ENCODE measurements at regions not wholly inside any gene's neighbourhood (a gene's known extent, or its start where the extent isn't known, plus 50 kb on each side); places are given as distances from the start of the nearest gene placed in this dataset.

DNA sequence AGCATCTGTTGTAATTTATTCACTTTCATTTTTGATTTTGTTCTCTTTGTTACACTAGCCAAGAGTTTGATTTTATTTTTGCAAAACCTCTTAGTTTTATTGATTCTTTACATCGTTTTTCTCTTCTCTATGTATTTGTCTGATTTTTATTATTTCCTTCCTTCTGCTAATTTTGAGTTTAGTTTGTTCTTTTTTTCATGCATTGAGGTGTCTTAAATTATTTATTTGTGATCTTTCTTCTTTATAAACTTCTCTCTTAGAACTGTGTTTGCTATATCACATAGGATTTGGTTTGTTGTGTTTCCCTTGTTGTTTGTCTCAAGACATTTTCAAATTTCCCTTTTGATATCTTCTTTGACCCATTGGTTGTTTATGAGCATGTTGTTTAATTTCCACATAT lies 51.7 kb upstream of the NFKBIA start:
- Mint-ChIP-seq H3K27me3 (no peaks in the 10 kb centered on the region), H3K27ac (no peak overlapping the region), H3K4me3 (no peak overlapping the region), H3K4me1 (no peaks in the 10 kb centered on the region), H3K9me3 (peaks cover 12 to 33% of the 10 kb centered on the region in 2 donors)
- ATAC-seq (no peak), DNase-seq (no peak)

- no peak overlapping the region for H3K27ac Mint-ChIP-seq
- H3K4me1 Mint-ChIP-seq: no peaks in the 10 kb centered on the region
- H3K4me3 Mint-ChIP-seq: no peak overlapping the region
- ATAC-seq (no peak), DNase-seq (no peak)
- H3K9me3 Mint-ChIP-seq: peaks cover 12 to 33% of the 10 kb centered on the region in 2 donors
- H3K27me3 Mint-ChIP-seq: no peaks in the 10 kb centered on the region
These were observed 53.9 kb upstream of the NFKBIA start for GRCh38 chr14:35458442-35458841.

DNA sequence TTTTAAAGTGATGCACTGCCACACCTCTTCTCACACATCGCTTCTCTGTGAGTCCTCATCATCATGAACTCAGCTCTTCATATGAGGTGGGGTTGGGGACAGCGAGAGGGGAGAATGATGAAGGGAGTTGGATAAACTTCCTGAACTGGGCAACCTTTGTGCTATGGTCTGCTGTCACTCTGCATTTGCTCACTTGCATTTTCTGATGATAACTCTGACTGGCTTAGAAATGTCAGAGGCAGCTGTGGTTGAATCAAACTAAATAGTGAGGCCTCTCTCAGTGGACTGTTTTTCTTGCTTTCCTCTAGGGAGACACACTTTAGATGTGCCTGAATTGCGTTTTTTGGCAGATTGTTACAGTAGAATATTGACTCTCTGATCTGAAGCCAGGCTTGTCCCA lies 55.2 kb upstream of the NFKBIA start:
- Mint-ChIP-seq H3K27me3 (no peaks in the 10 kb centered on the region), H3K4me3 (no peak overlapping the region), H3K27ac (no peak overlapping the region), H3K9me3 (peaks cover 12 to 33% of the 10 kb centered on the region in 2 donors), H3K4me1 (no peaks in the 10 kb centered on the region)
- DNase-seq (no peak), ATAC-seq (no peak)

- no peaks in the 10 kb centered on the region for H3K9me3 Mint-ChIP-seq
- H3K27me3 Mint-ChIP-seq: peaks cover 38% of the 10 kb centered on the region
- DNase-seq: no peak
These were observed 63.2 kb upstream of the INSM2 start for GRCh38 chr14:35470755-35471154.

GRCh38 chr14:35471803-35472202 lies 62.2 kb upstream of the INSM2 start:
- DNase-seq (no peak), ATAC-seq (no peak)
- Mint-ChIP-seq H3K27ac (no peak overlapping the region), H3K9me3 (no peaks in the 10 kb centered on the region), H3K4me3 (no peak overlapping the region), H3K27me3 (peaks cover 31% of the 10 kb centered on the region), H3K4me1 (no peaks in the 10 kb centered on the region)

More at GRCh38 chr14:35470755-35471154, 63.2 kb upstream of the INSM2 start:
- Mint-ChIP-seq H3K4me3 (no peak overlapping the region), H3K4me1 (no peaks in the 10 kb centered on the region), H3K27ac (no peak overlapping the region)
- no peak for ATAC-seq

GRCh38 chr14:35474323-35474722 lies 59.6 kb upstream of the INSM2 start:
- H3K9me3 Mint-ChIP-seq: no peaks in the 10 kb centered on the region
- peaks cover 31% of the 10 kb centered on the region for H3K27me3 Mint-ChIP-seq
- DNase-seq (no peak), ATAC-seq (no peak)
- no peak overlapping the region for H3K4me3 Mint-ChIP-seq
- H3K27ac Mint-ChIP-seq: peak overlapping the region in 1 of 2 donors; percentile 10
- H3K4me1 Mint-ChIP-seq: no peaks in the 10 kb centered on the region

DNA sequence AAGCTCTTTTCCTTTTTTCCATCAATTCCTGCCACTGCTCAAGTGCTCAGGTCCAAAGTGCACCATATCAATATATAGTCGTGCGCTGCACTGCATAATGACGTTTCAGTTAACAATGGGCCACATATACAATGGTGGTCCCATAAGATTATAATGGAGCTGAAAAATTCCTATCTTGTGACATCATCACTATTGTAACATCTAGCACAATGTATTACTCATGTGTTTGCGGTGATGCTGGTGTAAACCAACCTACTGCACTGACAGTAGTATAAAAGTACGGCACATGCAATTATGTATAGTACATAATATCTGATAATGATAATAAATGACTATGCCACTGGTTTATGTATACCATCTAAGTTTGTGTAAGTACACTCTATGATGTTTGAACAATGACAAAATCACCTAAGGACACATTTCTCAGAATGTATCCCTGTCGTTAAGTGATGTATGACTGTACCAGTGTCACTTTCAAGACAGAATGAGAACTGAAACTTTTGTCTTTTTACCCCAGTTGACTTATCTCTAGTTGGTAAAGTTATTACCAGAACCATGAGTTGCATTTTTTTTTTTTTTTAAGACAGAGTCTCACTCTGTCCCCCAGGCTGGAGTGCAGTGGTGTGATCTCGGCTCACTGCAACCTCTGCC lies 53.7 kb upstream of the INSM2 start:
- Mint-ChIP-seq H3K27ac (no peak overlapping the region), H3K4me1 (peaks cover 4% of the 10 kb centered on the region), H3K9me3 (no peaks in the 10 kb centered on the region), H3K4me3 (no peak overlapping the region), H3K27me3 (peaks cover 8% of the 10 kb centered on the region)
- DNase-seq: no peak
- peak; percentile 86 for ATAC-seq

DNA sequence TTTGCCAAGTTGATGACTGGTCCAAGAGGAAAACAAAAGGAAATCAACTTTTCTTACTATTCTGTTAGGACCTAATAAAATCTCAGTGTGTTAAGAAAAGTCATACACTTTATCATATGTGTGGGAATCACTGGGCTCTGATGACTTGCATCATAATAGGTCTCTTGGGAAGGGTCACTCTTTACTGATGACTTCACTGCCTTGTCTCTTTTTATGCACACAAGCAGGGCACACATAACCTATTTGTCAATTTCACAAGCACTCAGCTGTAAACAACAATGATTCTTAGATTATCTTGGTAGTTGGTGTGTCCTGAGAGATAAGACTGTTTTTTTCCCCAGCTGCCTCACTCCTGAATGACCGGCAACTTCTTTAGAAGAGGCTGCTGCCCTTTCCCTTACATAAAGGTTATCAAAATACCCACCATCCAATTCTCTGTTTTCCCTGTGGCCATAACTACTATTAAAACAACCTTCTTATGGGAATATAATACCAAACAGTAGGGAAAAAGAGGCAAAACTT lies 50.9 kb upstream of the INSM2 start:
- no peak for DNase-seq
- Mint-ChIP-seq H3K9me3 (no peaks in the 10 kb centered on the region), H3K4me3 (no peak overlapping the region), H3K27me3 (peaks cover 8% of the 10 kb centered on the region), H3K4me1 (peaks cover 4% of the 10 kb centered on the region), H3K27ac (no peak overlapping the region)
- no peak for ATAC-seq

Data from stimulated activated naive CD8-positive, alpha-beta T cell treated with anti-CD3 and anti-CD28 coated beads, Interleukin-15, amount 100 ng/mL, for 72 hours (primary cell).